Choroid plexus epithelial cell (primary cell): ENCODE measurements at regions not wholly inside any gene's neighbourhood (a gene's known extent, or its start where the extent isn't known, plus 50 kb on each side); places are given as distances from the start of the nearest gene placed in this dataset.

ENCODE experiments used
- DNase-seq: peaks from one replicate; pipeline ENCODE4 v3.0.0-alpha.2; 2010; ENCODE audit warnings: low read depth
- H3K4me3 ChIP-seq: 2 replicates; pipeline ENCODE4 v1.5.1; 2011; ENCODE audit warnings: low read depth, mild to moderate bottlenecking, control low read depth, low read length, moderate library complexity
- CTCF ChIP-seq: conservative IDR thresholded peaks from 2 replicates; pipeline ENCODE4 v1.5.1; 2011; ENCODE audit warnings: low read depth, mild to moderate bottlenecking, control low read depth, inconsistent platforms, low read length, moderate library complexity

- no peak for TF ChIP-seq CTCF
- DNase-seq, result peak; percentile 62
- H3K4me3 ChIP-seq, result no peak overlapping the region
Measured at GRCh38 chr12:43057566-43057965, 468.0 kb upstream of the PRICKLE1 start.

GRCh38 chr12:43054085-43054484 lies 464.5 kb upstream of the PRICKLE1 start:
- no peak for TF ChIP-seq CTCF

GRCh38 chr12:43052441-43052840 lies 462.9 kb upstream of the PRICKLE1 start:
- TF ChIP-seq CTCF, result no peak
- no peak overlapping the region for H3K4me3 ChIP-seq
- no peak for DNase-seq

More at GRCh38 chr12:43054085-43054484, 464.5 kb upstream of the PRICKLE1 start:
- H3K4me3 ChIP-seq, result no peak overlapping the region
- no peak for DNase-seq

GRCh38 chr12:43044241-43044640 lies 454.7 kb upstream of the PRICKLE1 start:
- DNase-seq, result peak; percentile 37
- no peak for TF ChIP-seq CTCF
- no peak overlapping the region for H3K4me3 ChIP-seq

GRCh38 chr12:43038991-43039390 lies 449.4 kb upstream of the PRICKLE1 start:
- peak; percentile 44 for DNase-seq
- no peak for TF ChIP-seq CTCF
- no peak overlapping the region for H3K4me3 ChIP-seq

GRCh38 chr12:43029971-43030370 lies 440.4 kb upstream of the PRICKLE1 start:
- no peak overlapping the region for H3K4me3 ChIP-seq
- DNase-seq, result peak; percentile 65
- no peak for TF ChIP-seq CTCF

- peak; percentile 59 for DNase-seq
- TF ChIP-seq CTCF, result no peak
Measured at GRCh38 chr12:43028826-43029225, 439.3 kb upstream of the PRICKLE1 start.

More at GRCh38 chr12:43028826-43029225, 439.3 kb upstream of the PRICKLE1 start:
- H3K4me3 ChIP-seq, result no peak overlapping the region
